ENCODE measurements at regions not wholly inside any gene's neighbourhood (a gene's known extent, or its start where the extent isn't known, plus 50 kb on each side); places are given as distances from the start of the nearest gene placed in this dataset.
"Not testable (repeated sequence)": the region's sequence is repeated elsewhere in the genome, so short reads cannot be mapped to it uniquely, and the experiment has no call there.

GRCh38 chr2:14039134-14039533, 593.4 kb upstream of the LRATD1 start:
- no peak for DNase-seq (ENCODE audit: extremely low spot score, insufficient read length, low read depth)
- no peak for FAIRE-seq

DNA sequence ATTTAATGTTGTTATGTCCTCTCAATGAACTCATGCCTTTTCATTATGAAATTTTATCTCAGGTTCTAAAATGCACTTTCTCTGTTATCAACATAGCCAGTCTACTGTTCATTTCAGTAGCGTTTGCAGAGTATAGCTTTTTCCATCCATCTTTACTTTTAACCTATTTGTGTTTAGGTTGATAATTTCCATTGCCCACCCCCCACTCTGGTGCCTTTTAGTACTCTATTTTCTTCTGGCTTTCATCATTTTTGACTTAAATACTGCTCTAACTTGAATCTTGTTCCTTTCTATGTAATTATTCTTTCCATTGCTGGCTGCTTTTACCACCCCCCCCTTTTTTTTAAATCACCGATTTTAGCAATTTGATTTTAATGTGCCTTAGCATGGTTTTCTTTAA, 585.0 kb upstream of the LRATD1 start:
- no peak for FAIRE-seq
- DNase-seq (ENCODE audit: extremely low spot score, insufficient read length, low read depth) = no peak

- no peak for FAIRE-seq
- DNase-seq (ENCODE audit: extremely low spot score, insufficient read length, low read depth) = no peak
Observed at GRCh38 chr2:14051401-14051800, 581.1 kb upstream of the LRATD1 start.

- DNase-seq (ENCODE audit: extremely low spot score, insufficient read length, low read depth) (no peak), FAIRE-seq (no peak)
Observed at GRCh38 chr2:14053105-14053504, 579.4 kb upstream of the LRATD1 start.

DNA sequence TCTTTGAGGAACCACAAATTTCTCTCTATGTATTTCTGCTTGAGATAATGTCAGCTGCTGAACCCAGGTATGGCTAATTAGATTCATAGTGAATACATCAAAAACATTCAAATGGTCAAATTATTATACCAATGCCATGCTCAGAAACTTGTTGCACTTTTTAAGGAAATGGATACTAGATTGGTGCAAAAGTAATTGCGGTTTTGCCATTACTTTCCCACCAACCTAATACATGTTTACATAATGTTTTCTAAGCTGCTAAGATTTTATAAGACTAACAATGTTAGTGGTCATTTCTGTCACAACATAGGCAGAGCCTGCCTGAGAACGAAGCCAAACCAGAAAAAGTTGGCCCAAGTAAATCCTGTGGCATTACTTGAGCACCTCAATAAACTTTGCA, 568.2 kb upstream of the LRATD1 start:
- DNase-seq (ENCODE audit: extremely low spot score, insufficient read length, low read depth) = no peak
- no peak for FAIRE-seq

DNA sequence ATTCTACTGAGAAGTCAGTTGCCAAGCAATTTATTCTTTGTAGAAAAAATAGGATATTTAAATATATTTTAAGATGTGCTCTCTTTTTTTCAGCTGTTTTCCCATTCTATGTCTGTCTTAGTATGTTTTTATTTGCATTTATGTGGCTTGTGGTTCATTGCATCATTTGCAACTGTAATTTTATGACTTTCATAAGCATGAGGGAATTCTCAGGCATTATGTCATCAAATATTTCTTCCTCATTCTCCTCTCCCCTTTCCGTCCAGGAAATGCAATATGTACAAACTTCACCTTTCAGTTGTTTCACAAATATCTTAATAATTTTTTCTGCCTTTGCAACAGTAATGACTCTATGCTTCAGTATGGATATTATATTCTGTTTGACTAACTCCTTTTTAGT, 560.2 kb upstream of the LRATD1 start:
- FAIRE-seq (no peak), DNase-seq (ENCODE audit: extremely low spot score, insufficient read length, low read depth) (no peak)

- no peak for DNase-seq (ENCODE audit: extremely low spot score, insufficient read length, low read depth)
- no peak for FAIRE-seq
Observed at GRCh38 chr2:14074691-14075090, 557.8 kb upstream of the LRATD1 start.

- FAIRE-seq = no peak
- no peak for DNase-seq (ENCODE audit: extremely low spot score, insufficient read length, low read depth)
Observed at GRCh38 chr2:14079576-14079975, 552.9 kb upstream of the LRATD1 start.

DNA sequence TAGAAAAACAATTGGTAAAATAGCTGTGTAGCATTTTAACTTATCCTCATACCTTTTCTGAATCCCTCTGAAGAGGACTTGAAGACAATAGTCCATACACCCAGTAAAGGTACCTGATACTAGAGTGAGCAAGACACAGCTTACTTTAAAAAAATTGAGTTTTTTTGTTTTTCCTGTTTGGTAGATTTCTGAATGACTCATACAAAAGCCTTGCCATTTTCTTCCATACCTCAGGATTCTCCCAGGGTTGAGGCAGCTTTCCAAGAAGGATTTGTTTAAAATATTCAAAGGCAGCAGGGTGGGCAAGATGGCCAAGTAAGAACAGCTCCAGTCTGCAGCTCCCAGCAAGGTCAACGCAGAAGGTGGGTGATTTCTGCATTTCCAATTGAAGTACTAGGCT, 551.0 kb upstream of the LRATD1 start:
- DNase-seq (ENCODE audit: extremely low spot score, insufficient read length, low read depth) = no peak
- FAIRE-seq = no peak

GRCh38 chr2:14082640-14083039, 549.9 kb upstream of the LRATD1 start:
- no peak for FAIRE-seq
- DNase-seq (ENCODE audit: extremely low spot score, insufficient read length, low read depth) = no peak

DNA sequence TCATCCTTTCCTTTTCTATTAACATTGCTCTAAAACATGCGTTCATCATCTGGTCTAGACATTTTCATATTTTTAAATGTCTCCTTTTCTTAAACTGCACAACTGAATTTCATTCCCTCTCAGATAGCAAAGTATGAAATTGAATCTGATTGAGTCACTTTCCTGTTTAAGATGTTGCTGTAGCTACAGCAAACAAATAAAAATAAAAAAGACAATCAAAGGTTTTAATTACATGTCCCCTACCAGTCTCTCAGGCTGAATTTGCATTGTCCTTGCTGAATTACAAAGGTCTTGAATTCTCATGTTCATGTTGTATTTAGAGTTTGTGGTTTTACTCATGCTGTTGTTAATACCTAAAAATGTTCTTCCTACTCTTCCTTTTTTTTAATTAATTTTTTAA, 537.9 kb upstream of the LRATD1 start:
- FAIRE-seq (no peak), DNase-seq (ENCODE audit: extremely low spot score, insufficient read length, low read depth) (no peak)

GRCh38 chr2:14099101-14099500, 533.4 kb upstream of the LRATD1 start:
- not testable (repeated sequence) for FAIRE-seq; DNase-seq (ENCODE audit: extremely low spot score, insufficient read length, low read depth)

DNA sequence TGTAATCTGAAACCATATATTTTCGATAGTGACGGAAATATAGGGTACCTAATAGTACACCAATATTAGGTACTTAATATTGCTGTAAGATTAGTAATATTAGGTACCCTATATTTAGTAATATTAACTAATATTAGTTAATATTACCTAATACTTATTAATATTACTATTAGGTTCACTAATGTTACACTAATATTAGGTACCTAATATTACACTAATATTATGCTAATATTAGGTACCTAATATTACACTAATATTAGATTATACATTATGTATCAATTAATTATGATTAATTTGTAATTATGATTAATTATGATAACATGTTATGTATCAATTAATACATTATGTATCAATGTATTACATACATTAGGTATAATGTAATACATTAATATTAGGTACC, 518.2 kb upstream of the LRATD1 start:
- DNase-seq (ENCODE audit: extremely low spot score, insufficient read length, low read depth) (no peak), FAIRE-seq (no peak)

GRCh38 chr2:14120376-14120775, 512.1 kb upstream of the LRATD1 start:
- DNase-seq (ENCODE audit: extremely low spot score, insufficient read length, low read depth) (no peak), FAIRE-seq (no peak)

DNA sequence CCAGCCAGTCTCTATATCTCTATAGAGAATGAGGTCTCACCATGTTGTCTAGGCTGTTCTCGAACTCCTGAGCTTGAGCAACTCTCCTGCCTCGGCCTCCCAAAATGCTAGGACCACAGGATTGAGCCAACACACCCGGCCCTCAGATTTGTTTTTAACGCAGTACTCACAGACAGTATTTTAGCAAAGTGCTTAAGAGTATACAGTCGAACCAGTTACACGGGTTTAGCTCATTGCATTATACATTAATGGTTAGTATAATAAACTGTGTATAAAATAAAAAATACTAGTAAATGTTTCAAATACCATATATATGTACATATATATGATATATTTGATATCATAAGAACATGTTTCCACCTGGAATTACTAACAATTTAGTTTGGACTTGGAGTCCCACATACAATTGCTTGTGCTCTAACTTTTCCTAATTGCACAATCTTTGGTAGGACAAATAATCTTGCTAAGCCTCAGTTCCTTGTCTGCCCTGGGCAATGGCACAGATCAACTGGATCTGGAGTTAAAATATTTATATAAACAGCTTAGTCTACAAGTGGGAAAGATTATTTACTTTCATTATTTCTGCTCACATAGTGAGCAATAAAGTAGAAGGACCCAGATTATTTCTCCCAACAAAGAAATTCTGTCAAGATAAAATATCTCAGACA, 508.9 kb upstream of the LRATD1 start:
- FAIRE-seq (no peak), DNase-seq (ENCODE audit: extremely low spot score, insufficient read length, low read depth) (no peak)

DNA sequence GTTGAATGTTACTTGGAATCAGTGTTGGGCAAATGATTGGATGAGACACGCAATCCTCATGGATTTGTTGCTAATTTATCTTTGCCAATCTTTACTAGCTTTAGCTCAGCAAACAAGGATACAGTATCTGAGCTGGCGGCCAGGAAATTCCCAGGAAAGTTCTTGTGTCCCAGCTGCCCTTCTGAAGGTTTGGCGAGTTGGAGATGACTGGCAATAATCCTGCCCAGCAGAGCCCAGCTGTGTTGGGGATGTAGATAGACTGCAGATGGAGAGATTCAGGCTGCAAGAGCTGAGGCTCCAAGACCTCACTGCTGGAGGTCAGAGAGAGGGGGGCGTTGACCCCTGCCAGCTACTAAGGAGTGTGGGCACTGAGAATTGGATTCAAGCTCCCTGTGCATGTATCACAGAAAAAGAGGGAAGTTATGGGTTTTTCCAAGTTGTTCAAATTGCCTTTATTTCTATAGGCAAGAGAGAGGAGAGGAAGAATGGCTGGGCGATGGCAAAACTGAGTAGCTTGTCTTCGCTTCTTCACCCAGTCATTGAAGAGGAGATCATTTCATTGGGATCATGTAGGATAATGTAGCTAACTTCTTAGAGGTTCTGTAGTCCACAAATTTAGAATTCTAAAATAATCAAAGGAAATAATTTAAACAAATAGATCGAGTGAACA, 506.8 kb upstream of the LRATD1 start:
- no peak for FAIRE-seq

GRCh38 chr2:14126846-14127245, 505.7 kb upstream of the LRATD1 start:
- DNase-seq (ENCODE audit: extremely low spot score, insufficient read length, low read depth) (no peak), FAIRE-seq (no peak)

More for the DNA sequence above, 506.8 kb upstream of the LRATD1 start:
- no peak for DNase-seq (ENCODE audit: extremely low spot score, insufficient read length, low read depth)

GRCh38 chr2:14127765-14128164, 504.8 kb upstream of the LRATD1 start:
- no peak for DNase-seq (ENCODE audit: extremely low spot score, insufficient read length, low read depth)
- no peak for FAIRE-seq

- DNase-seq (ENCODE audit: extremely low spot score, insufficient read length, low read depth) (no peak), FAIRE-seq (no peak)
Observed at GRCh38 chr2:14132386-14132785, 500.1 kb upstream of the LRATD1 start.

DNA sequence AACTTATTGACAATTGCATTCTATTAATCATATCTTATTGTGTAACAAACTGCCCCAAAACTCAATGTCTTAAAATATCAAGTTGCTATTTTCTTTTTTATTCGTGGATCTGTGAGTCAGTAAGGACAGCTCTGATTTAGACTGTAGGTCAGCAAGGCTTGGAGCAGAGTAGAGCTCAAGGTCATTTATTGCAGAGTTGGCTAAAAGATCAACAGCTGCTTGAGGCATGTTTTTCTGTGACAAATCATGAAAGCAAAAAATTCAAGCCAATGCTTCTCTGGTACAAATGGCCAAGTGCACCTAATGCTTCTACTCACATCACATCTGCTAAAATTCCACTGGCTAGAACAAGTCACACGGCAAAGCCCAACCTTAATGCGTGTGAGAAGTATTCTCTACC, 497.7 kb upstream of the LRATD1 start:
- no peak for DNase-seq (ENCODE audit: extremely low spot score, insufficient read length, low read depth)
- FAIRE-seq = no peak

- no peak for FAIRE-seq
- no peak for DNase-seq (ENCODE audit: extremely low spot score, insufficient read length, low read depth)
Observed at GRCh38 chr2:14136030-14136429, 496.5 kb upstream of the LRATD1 start.

GRCh38 chr2:14137643-14138042, 494.9 kb upstream of the LRATD1 start:
- no peak for DNase-seq (ENCODE audit: extremely low spot score, insufficient read length, low read depth)
- no peak for FAIRE-seq

Data from GM18507 (cell line).